Hepatocyte (in vitro differentiated cells): ENCODE measurements at regions not wholly inside any gene's neighbourhood (a gene's known extent, or its start where the extent isn't known, plus 50 kb on each side); places are given as distances from the start of the nearest gene placed in this dataset.
"Not testable (repeated sequence)": the region's sequence is repeated elsewhere in the genome, so short reads cannot be mapped to it uniquely, and the experiment has no call there.

ENCODE experiments used
- DNase-seq: peaks from one replicate; pipeline ENCODE4 v3.0.0-alpha.2; 2016; ENCODE audit warnings: low spot score
- H2AFZ ChIP-seq: fragments of 200-600 bp; sonication (generic); 2 replicates; pipeline ENCODE4 v1.6.0; 2016; ENCODE audit warnings: antibody characterized with exemption, mild to moderate bottlenecking
- H3K27ac ChIP-seq: fragments of 200-600 bp; sonication (generic); 2 replicates; pipeline ENCODE4 v1.5.1; 2016; ENCODE audit warnings: mild to moderate bottlenecking
- H3K27me3 ChIP-seq: fragments of 200-600 bp; sonication (generic); 2 replicates; pipeline ENCODE4 v1.6.1; 2016
- H3K36me3 ChIP-seq: fragments of 200-600 bp; sonication (generic); replicated peaks from 2 replicates; pipeline ENCODE4 v1.5.1; 2016; ENCODE audit warnings: low read depth; ENCODE audit not compliant: insufficient read depth
- H3K4me1 ChIP-seq: fragments of 200-600 bp; sonication (generic); 2 replicates; pipeline ENCODE4 v1.5.1; 2016; ENCODE audit warnings: mild to moderate bottlenecking, moderate library complexity; ENCODE audit not compliant: insufficient read depth
- H3K4me2 ChIP-seq: fragments of 200-600 bp; sonication (generic); 2 replicates; pipeline ENCODE4 v1.6.0; 2016
- H3K4me3 ChIP-seq: fragments of 200-600 bp; sonication (generic); 2 replicates; pipeline ENCODE4 v1.5.1; 2016; ENCODE audit warnings: mild to moderate bottlenecking
- H3K79me2 ChIP-seq: fragments of 200-600 bp; sonication (generic); 2 replicates; pipeline ENCODE4 v1.6.0; 2017; ENCODE audit warnings: mild to moderate bottlenecking
- H3K9me2 ChIP-seq: fragments of 200-600 bp; sonication (generic); replicated peaks from 2 replicates; pipeline ENCODE4 v1.6.0; 2017; ENCODE audit warnings: mild to moderate bottlenecking; ENCODE audit not compliant: insufficient read depth
- H3K9me3 ChIP-seq: fragments of 200-600 bp; sonication (generic); 2 replicates; pipeline ENCODE4 v1.5.1; 2016; ENCODE audit warnings: low read depth, mild to moderate bottlenecking
- H4K20me1 ChIP-seq: fragments of 200-600 bp; sonication (generic); 2 replicates; pipeline ENCODE4 v1.6.0; 2016; ENCODE audit warnings: mild to moderate bottlenecking; ENCODE audit not compliant: insufficient read depth, poor library complexity, severe bottlenecking
- CTCF ChIP-seq: fragments of 200-600 bp; sonication (generic); IDR thresholded peaks from 2 replicates; pipeline ENCODE4 v1.5.1; 2016; ENCODE audit warnings: antibody characterized with exemption, mild to moderate bottlenecking; ENCODE audit not compliant: poor library complexity
- EZH2 ChIP-seq: fragments of 200-600 bp; sonication (generic); IDR thresholded peaks from 2 replicates; pipeline ENCODE4 v1.6.1; 2016; ENCODE audit warnings: antibody characterized with exemption, mild to moderate bottlenecking, borderline replicate concordance
- EZH2phosphoT487 ChIP-seq: fragments of 200-600 bp; sonication (generic); IDR thresholded peaks from one replicate; pipeline ENCODE4 v1.6.1; 2018; ENCODE audit warnings: antibody characterized with exemption, mild to moderate bottlenecking, low read depth, moderate library complexity; ENCODE audit not compliant: unreplicated experiment, severe bottlenecking
- WGBS: methylation state at CpG from one replicate; pipeline ENCODE4 v1.1.6; 2016; ENCODE audit warnings: low lambda C conversion rate; ENCODE audit errors: missing lambda C conversion rate; 5-methylcytosine and 5-hydroxymethylcytosine counted together

GRCh38 chr22:35178446-35178845, 78.8 kb upstream of the HMGXB4 start:
- WGBS: 94% methylated on average over 10 of the region's 10 CpGs

GRCh38 chr22:35183917-35184316, 73.4 kb upstream of the HMGXB4 start:
- no peaks in the 10 kb centered on the region for H3K9me3 ChIP-seq
- TF ChIP-seq EZH2 (no peak), CTCF (no peak), EZH2phosphoT487 (no peak)
- H3K27ac ChIP-seq: no peak overlapping the region
- no peaks in the 10 kb centered on the region for H3K27me3 ChIP-seq
- DNase-seq: no peak
- WGBS: 45% methylated on average over 2 of the region's 2 CpGs
- H3K4me3 ChIP-seq: no peak overlapping the region
- H3K79me2 ChIP-seq: no peaks in the 10 kb centered on the region
- H3K36me3 ChIP-seq: no peaks in the 10 kb centered on the region
- no peaks in the 10 kb centered on the region for H3K9me2 ChIP-seq
- no peak overlapping the region for H3K4me2 ChIP-seq
- no peak overlapping the region for H2AFZ ChIP-seq
- H4K20me1 ChIP-seq: no peaks in the 10 kb centered on the region
- H3K4me1 ChIP-seq: no peaks in the 10 kb centered on the region

More at GRCh38 chr22:35178446-35178845, 78.8 kb upstream of the HMGXB4 start:
- H2AFZ ChIP-seq: no peak overlapping the region
- no peaks in the 10 kb centered on the region for H3K9me2 ChIP-seq
- no peaks in the 10 kb centered on the region for H3K4me1 ChIP-seq
- no peaks in the 10 kb centered on the region for H3K27me3 ChIP-seq
- no peak for DNase-seq
- H4K20me1 ChIP-seq: no peaks in the 10 kb centered on the region
- no peak overlapping the region for H3K4me3 ChIP-seq
- H3K4me2 ChIP-seq: no peak overlapping the region
- H3K9me3 ChIP-seq: no peaks in the 10 kb centered on the region
- no peaks in the 10 kb centered on the region for H3K36me3 ChIP-seq
- no peaks in the 10 kb centered on the region for H3K79me2 ChIP-seq
- no peak for TF ChIP-seq EZH2
- TF ChIP-seq EZH2phosphoT487: no peak
- TF ChIP-seq CTCF: no peak
- H3K27ac ChIP-seq: no peak overlapping the region

- no peak overlapping the region for H3K4me3 ChIP-seq
- no peaks in the 10 kb centered on the region for H3K9me2 ChIP-seq
- peaks cover 3% of the 10 kb centered on the region for H3K9me3 ChIP-seq
- H3K27ac ChIP-seq: no peak overlapping the region
- H3K36me3 ChIP-seq: no peaks in the 10 kb centered on the region
- H3K27me3 ChIP-seq: no peaks in the 10 kb centered on the region
- no peaks in the 10 kb centered on the region for H4K20me1 ChIP-seq
- no peaks in the 10 kb centered on the region for H3K4me1 ChIP-seq
- WGBS: 69% methylated on average over 1 of the region's 1 CpG
- no peak for TF ChIP-seq EZH2phosphoT487
- TF ChIP-seq CTCF: no peak
- TF ChIP-seq EZH2: no peak
- no peak overlapping the region for H2AFZ ChIP-seq
- no peaks in the 10 kb centered on the region for H3K79me2 ChIP-seq
- H3K4me2 ChIP-seq: no peak overlapping the region
- no peak for DNase-seq
Measured at GRCh38 chr22:35186492-35186891, 70.8 kb upstream of the HMGXB4 start.

- H3K4me2 ChIP-seq, H3K4me1 ChIP-seq, H3K4me3 ChIP-seq, H3K36me3 ChIP-seq, DNase-seq, H4K20me1 ChIP-seq, H3K9me2 ChIP-seq, H3K27ac ChIP-seq, H3K9me3 ChIP-seq, H3K27me3 ChIP-seq, H2AFZ ChIP-seq, H3K79me2 ChIP-seq: not testable (repeated sequence)
- 100% methylated on average over 1 of the region's 1 CpG for WGBS
Measured at GRCh38 chr22:35188930-35189329, 68.4 kb upstream of the HMGXB4 start.
